ENCODE measurements at regions not wholly inside any gene's neighbourhood (a gene's known extent, or its start where the extent isn't known, plus 50 kb on each side); places are given as distances from the start of the nearest gene placed in this dataset.
A peak's percentile ranks its signal among the peaks of the same experiment; 100 is the strongest.

GRCh38 chr16:50464325-50465290 is 83.6 kb upstream of the NKD1 start:
- TF ChIP-seq CTCF (IDR thresholded peaks at IDR 0.05; ENCODE audit: insufficient read depth, low read length, poor library complexity, severe bottlenecking) = peak; percentile 25

GRCh38 chr16:50463581-50464324 is 84.4 kb upstream of the NKD1 start:
- no peak for TF ChIP-seq CTCF (IDR thresholded peaks at IDR 0.05; ENCODE audit: insufficient read depth, low read length, poor library complexity, severe bottlenecking)
- Histone ChIP-seq H3K36me3 (ENCODE audit: control insufficient read depth, insufficient read depth, low read length) (no peaks in the 10 kb centered on the region), H3K4me3 (ENCODE audit: low read depth, low read length) (no peak overlapping the region), H3K27me3 (ENCODE audit: control insufficient read depth, insufficient read depth, low read length) (peaks cover 6% of the 10 kb centered on the region)
- DNase-seq (ENCODE audit: low read depth) = no peak

More at GRCh38 chr16:50464325-50465290, 83.6 kb upstream of the NKD1 start:
- DNase-seq (ENCODE audit: low read depth) = no peak
- Histone ChIP-seq H3K36me3 (ENCODE audit: control insufficient read depth, insufficient read depth, low read length) (no peaks in the 10 kb centered on the region), H3K4me3 (ENCODE audit: low read depth, low read length) (no peak overlapping the region), H3K27me3 (ENCODE audit: control insufficient read depth, insufficient read depth, low read length) (no peaks in the 10 kb centered on the region)

GRCh38 chr16:50462793-50463507 is 85.2 kb upstream of the NKD1 start:
- no peaks in the 10 kb centered on the region for H3K36me3 ChIP-seq (ENCODE audit: control insufficient read depth, insufficient read depth, low read length)
- H3K4me3 ChIP-seq (ENCODE audit: low read depth, low read length) = no peak overlapping the region
- peaks cover 6% of the 10 kb centered on the region for H3K27me3 ChIP-seq (ENCODE audit: control insufficient read depth, insufficient read depth, low read length)
- DNase-seq (ENCODE audit: low read depth) = no peak
- TF ChIP-seq CTCF (IDR thresholded peaks at IDR 0.05; ENCODE audit: insufficient read depth, low read length, poor library complexity, severe bottlenecking) = no peak

- TF ChIP-seq CTCF (IDR thresholded peaks at IDR 0.05; ENCODE audit: insufficient read depth, low read length, poor library complexity, severe bottlenecking) = no peak
- no peak for DNase-seq (ENCODE audit: low read depth)
These were observed 86.8 kb upstream of the NKD1 start for GRCh38 chr16:50461400-50461760.

GRCh38 chr16:50460538-50461399 is 87.4 kb upstream of the NKD1 start:
- H3K4me3 ChIP-seq (ENCODE audit: low read depth, low read length) = no peak overlapping the region
- no peak for DNase-seq (ENCODE audit: low read depth)
- no peak for TF ChIP-seq CTCF (IDR thresholded peaks at IDR 0.05; ENCODE audit: insufficient read depth, low read length, poor library complexity, severe bottlenecking)
- H3K27me3 ChIP-seq (ENCODE audit: control insufficient read depth, insufficient read depth, low read length) = peaks cover 6% of the 10 kb centered on the region
- H3K36me3 ChIP-seq (ENCODE audit: control insufficient read depth, insufficient read depth, low read length) = no peaks in the 10 kb centered on the region

More at GRCh38 chr16:50461400-50461760, 86.8 kb upstream of the NKD1 start:
- Histone ChIP-seq H3K36me3 (ENCODE audit: control insufficient read depth, insufficient read depth, low read length) (no peaks in the 10 kb centered on the region), H3K27me3 (ENCODE audit: control insufficient read depth, insufficient read depth, low read length) (peaks cover 6% of the 10 kb centered on the region), H3K4me3 (ENCODE audit: low read depth, low read length) (no peak overlapping the region)

All from kidney epithelial cell (primary cell).